GM12874 (cell line): ENCODE measurements at regions not wholly inside any gene's neighbourhood (a gene's known extent, or its start where the extent isn't known, plus 50 kb on each side); places are given as distances from the start of the nearest gene placed in this dataset.

ENCODE experiments used
- TF ChIP-seq, protein P1 (sequence below): IDR thresholded peaks from 2 replicates; pipeline ENCODE4 v1.5.1; 2011; ENCODE audit warnings: low read depth, mild to moderate bottlenecking, control low read depth, low read length, moderate library complexity; ENCODE audit not compliant: insufficient read depth

- TF ChIP-seq, protein P1, sequence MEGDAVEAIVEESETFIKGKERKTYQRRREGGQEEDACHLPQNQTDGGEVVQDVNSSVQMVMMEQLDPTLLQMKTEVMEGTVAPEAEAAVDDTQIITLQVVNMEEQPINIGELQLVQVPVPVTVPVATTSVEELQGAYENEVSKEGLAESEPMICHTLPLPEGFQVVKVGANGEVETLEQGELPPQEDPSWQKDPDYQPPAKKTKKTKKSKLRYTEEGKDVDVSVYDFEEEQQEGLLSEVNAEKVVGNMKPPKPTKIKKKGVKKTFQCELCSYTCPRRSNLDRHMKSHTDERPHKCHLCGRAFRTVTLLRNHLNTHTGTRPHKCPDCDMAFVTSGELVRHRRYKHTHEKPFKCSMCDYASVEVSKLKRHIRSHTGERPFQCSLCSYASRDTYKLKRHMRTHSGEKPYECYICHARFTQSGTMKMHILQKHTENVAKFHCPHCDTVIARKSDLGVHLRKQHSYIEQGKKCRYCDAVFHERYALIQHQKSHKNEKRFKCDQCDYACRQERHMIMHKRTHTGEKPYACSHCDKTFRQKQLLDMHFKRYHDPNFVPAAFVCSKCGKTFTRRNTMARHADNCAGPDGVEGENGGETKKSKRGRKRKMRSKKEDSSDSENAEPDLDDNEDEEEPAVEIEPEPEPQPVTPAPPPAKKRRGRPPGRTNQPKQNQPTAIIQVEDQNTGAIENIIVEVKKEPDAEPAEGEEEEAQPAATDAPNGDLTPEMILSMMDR, result no peak
Observed at GRCh38 chrX:97763981-97764380, 880.3 kb downstream of the RPA4 start.

- TF ChIP-seq, protein P1, result no peak
Observed at GRCh38 chrX:97766501-97767095, 882.9 kb downstream of the RPA4 start.

- TF ChIP-seq, protein P1, result no peak
Observed at GRCh38 chrX:97787311-97787710, 903.6 kb downstream of the RPA4 start.

DNA sequence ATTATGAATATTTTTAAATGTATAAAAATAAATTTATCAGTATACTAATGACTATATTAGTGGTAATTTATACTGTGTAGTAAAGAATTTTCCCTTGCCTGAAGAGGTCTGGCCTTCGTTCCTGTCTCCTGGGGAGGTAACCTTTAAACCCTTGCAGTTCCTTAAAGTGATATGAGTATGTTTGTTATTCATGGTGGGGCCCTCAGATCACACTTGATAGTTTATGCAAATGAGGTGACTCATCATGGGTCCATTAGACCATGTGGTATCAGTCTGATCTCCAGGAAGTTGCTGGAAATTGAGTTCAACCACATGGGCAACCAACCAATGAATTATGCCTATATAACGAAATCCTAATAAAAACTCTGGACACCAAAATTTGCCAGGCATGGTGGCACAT lies 904.1 kb downstream of the RPA4 start:
- TF ChIP-seq, protein P1, result no peak

DNA sequence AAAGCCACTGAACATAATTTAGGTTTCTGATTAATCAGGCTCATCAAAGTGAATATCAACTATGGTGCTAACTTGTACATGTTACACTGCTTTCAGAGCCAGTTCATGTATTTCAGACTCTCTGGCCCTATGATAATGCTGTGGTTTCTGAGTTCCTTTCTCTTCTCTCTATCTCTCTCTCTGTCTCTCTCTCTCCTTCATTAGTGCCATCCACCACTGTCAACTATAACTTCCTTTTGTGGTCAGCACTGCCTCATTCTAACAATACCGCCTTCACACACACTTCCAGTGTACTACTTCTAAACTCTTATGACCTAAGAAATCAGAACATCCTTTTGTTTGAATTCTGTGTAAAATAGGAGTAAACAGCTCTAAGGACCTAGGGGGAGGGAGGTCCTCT lies 907.1 kb downstream of the RPA4 start:
- TF ChIP-seq, protein P1, result no peak

GRCh38 chrX:97797076-97797475 lies 913.4 kb downstream of the RPA4 start:
- TF ChIP-seq, protein P1, result no peak

DNA sequence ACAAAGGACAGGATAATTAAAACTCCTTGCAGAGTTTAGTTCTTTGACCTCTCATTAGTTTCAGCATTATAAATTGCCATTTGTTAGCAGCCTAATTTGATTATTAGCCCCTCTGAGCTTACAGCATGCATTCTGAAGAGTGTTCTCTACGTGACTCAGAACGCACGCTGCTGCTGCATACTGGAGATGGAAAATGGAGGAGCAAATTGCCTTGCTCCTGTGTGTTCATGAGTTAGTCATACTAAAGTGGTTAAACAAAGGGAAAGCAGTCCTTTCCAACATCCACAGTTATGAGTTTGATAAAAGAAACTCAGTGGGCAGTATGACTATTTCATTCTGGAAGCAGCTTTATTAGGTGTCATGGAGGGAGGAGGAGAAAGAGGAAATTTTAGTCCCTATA lies 922.5 kb downstream of the RPA4 start:
- TF ChIP-seq, protein P1, result no peak

DNA sequence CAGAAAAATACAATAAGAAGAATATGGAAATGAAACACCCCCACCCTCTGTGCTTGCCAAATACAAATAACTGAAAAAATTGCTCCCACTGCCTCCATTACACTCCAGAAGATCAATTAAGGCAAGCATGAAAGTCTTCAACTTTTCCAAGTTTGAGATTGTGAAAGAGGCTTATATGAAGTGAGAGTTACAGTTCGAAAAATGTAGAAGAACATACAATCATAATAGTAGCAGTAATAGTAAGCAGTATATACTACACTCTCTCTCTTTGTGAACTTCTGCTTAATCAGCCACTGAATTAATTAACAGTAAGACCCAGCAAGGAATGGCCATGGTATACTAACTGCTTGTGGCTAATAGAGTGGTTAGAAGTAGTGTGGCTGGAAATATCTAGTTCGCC lies 923.2 kb downstream of the RPA4 start:
- TF ChIP-seq, protein P1, result no peak
